ENCODE measurements at regions not wholly inside any gene's neighbourhood (a gene's known extent, or its start where the extent isn't known, plus 50 kb on each side); places are given as distances from the start of the nearest gene placed in this dataset.
A peak's percentile ranks its signal among the peaks of the same experiment; 100 is the strongest.

DNA sequence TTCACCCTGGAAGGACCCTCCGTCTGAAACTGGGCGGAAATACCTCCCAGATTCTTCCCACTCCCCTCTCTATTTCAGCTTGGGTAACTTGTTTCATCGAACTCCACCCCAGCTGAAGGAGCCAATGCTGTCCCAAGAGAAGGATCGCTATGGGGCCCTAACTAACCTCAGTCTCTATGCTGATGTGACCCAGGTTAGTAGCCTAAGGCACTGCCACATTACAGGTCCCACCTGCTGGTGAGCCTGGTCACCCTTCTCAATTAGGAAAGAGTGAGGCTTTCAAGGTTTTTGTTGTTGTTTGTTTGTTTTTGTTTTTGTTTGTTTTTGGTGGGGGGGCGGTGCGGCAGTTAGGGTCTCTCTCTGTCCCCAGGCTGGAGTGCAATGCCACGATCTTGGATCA, 168.4 kb downstream of the OR2B2 start:
- no peak overlapping the region for H2BK20ac ChIP-seq (ENCODE audit: low read depth, low read length, poor library complexity, severe bottlenecking)
- H3K36me3 Mint-ChIP-seq (ENCODE audit: insufficient read depth in 1 of 3, low read depth in 3 of 3): no peaks in the 10 kb centered on the region
- H3K27me3 Mint-ChIP-seq (ENCODE audit: low read depth): peaks cover 92% of the 10 kb centered on the region
- H3K4me3 Mint-ChIP-seq: peak overlapping the region; percentile 19 to 80; a peak in 3 of 5 replicates
- H3K79me2 ChIP-seq (ENCODE audit: insufficient read depth, low read length): no peaks in the 10 kb centered on the region
- H3K9me3 Mint-ChIP-seq: no peaks in the 10 kb centered on the region; a peak in 2 of 5 replicates
- no peak overlapping the region for H2AK5ac ChIP-seq (ENCODE audit: insufficient read length, low read length)
- peaks cover 0 to 8% of the 10 kb centered on the region in 2 experiments; a peak in 2 of 4 replicates for H3K4me1 Mint-ChIP-seq
- no CpG with 5 or more reads among the region's 7 CpGs for WGBS (ENCODE audit: extremely low coverage, insufficient read length, low lambda C conversion rate)
- H3K14ac ChIP-seq (ENCODE audit: insufficient read depth, low read length): no peak overlapping the region
- H3K4ac ChIP-seq (ENCODE audit: low read depth, low read length): no peak overlapping the region
- H3K23me2 ChIP-seq (ENCODE audit: insufficient read length, low read depth, low read length, poor library complexity, severe bottlenecking): no peaks in the 10 kb centered on the region
- no peak overlapping the region for H3K4me2 ChIP-seq (ENCODE audit: insufficient read depth, insufficient read length, low read length)
- H3K79me1 ChIP-seq (ENCODE audit: insufficient read depth, low read depth, low read length, poor library complexity, severe bottlenecking): no peaks in the 10 kb centered on the region
- TF ChIP-seq, protein P1, sequence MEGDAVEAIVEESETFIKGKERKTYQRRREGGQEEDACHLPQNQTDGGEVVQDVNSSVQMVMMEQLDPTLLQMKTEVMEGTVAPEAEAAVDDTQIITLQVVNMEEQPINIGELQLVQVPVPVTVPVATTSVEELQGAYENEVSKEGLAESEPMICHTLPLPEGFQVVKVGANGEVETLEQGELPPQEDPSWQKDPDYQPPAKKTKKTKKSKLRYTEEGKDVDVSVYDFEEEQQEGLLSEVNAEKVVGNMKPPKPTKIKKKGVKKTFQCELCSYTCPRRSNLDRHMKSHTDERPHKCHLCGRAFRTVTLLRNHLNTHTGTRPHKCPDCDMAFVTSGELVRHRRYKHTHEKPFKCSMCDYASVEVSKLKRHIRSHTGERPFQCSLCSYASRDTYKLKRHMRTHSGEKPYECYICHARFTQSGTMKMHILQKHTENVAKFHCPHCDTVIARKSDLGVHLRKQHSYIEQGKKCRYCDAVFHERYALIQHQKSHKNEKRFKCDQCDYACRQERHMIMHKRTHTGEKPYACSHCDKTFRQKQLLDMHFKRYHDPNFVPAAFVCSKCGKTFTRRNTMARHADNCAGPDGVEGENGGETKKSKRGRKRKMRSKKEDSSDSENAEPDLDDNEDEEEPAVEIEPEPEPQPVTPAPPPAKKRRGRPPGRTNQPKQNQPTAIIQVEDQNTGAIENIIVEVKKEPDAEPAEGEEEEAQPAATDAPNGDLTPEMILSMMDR (conservative IDR thresholded peaks at IDR 0.05): no peak; the same call in 2 of the 3 replicates
- H3K4me1 ChIP-seq (ENCODE audit: insufficient read depth, low read length): no peaks in the 10 kb centered on the region
- peaks cover 38% of the 10 kb centered on the region for H3K27me3 ChIP-seq (ENCODE audit: insufficient read depth, low read length)
- H3K9ac ChIP-seq (ENCODE audit: extremely low read depth, insufficient read length, low read length): no peak overlapping the region
- H4K20me1 ChIP-seq (ENCODE audit: control insufficient read depth, insufficient read depth, insufficient read length): no peaks in the 10 kb centered on the region
- H3K56ac ChIP-seq (ENCODE audit: insufficient read length, low read depth, low read length): no peak overlapping the region
- H3K27ac ChIP-seq (ENCODE audit: insufficient read length, low read depth, low read length): no peak overlapping the region
- H4K8ac ChIP-seq (replicated peaks; ENCODE audit: insufficient read length, low read depth, low read length): no peak overlapping the region
- H2AFZ ChIP-seq (ENCODE audit: low read length): no peak overlapping the region
- H4K5ac ChIP-seq (ENCODE audit: insufficient read length, low read depth, low read length): no peak overlapping the region
- no peak overlapping the region for H3K23ac ChIP-seq (ENCODE audit: insufficient read length, low read depth, low read length)
- no peak overlapping the region for H3T11ph ChIP-seq (ENCODE audit: low read length)
- no peak overlapping the region for H2BK15ac ChIP-seq (ENCODE audit: low read depth, low read length)
- DNase-seq: peak; percentile 41
- H3K27ac Mint-ChIP-seq: no peak overlapping the region
- H2BK5ac ChIP-seq (ENCODE audit: insufficient read length, low read length): no peak overlapping the region
- H3K18ac ChIP-seq (ENCODE audit: insufficient read length, low read depth, low read length): no peak overlapping the region
- H2BK120ac ChIP-seq (ENCODE audit: low read depth, low read length, poor library complexity, severe bottlenecking): no peak overlapping the region
- no peak overlapping the region for H4K91ac ChIP-seq (ENCODE audit: insufficient read length, low read depth, low read length)
- no peaks in the 10 kb centered on the region for H3K9me3 ChIP-seq (ENCODE audit: control insufficient read depth, low read depth, low read length)
- H2BK12ac ChIP-seq (ENCODE audit: insufficient read length, low read depth, low read length): no peak overlapping the region
